ENCODE measurements at regions not wholly inside any gene's neighbourhood (a gene's known extent, or its start where the extent isn't known, plus 50 kb on each side); places are given as distances from the start of the nearest gene placed in this dataset.

DNA sequence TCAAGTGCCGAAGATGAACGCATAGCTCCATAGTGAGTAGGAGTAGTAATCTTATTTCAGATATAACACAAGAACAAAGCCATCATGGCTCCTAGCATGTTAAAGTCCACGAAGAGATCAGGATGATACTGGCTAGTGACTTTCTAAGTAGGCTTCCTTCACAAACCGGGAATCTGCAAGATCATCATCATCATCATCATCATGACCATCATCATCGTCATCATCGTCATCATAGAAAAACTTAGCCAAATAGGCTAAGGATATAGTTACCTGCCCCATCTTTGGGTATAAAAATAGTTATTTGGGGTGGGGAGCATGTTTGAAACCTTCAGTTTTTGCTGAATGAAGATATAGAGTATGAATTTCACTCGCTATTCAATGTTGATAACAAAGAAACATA lies 57.9 kb downstream of the PYDC2 start:
- TF ChIP-seq POLR2A (IDR thresholded peaks at IDR 0.05): no peak
- no peak for TF ChIP-seq POLR2AphosphoS5 (IDR thresholded peaks at IDR 0.05)

Data from transverse colon (tissue), 3 donors.